Caco-2 (cell line): ENCODE measurements at regions not wholly inside any gene's neighbourhood (a gene's known extent, or its start where the extent isn't known, plus 50 kb on each side); places are given as distances from the start of the nearest gene placed in this dataset.

Experiments used
- BruUV-seq: library from RNA; stranded (reverse); fragments of 400-500 nt; replicated peaks from 2 replicates; lab custom pipeline; 2021; lab: Mats Ljungman, UMichigan
- CTCF ChIA-PET: fragments of 300-600 bp; sonication (Branson Sonifier 250); formaldehyde crosslinking; loops from one replicate; lab custom pipeline; 2022; ENCODE audit warnings: antibody characterized with exemption; lab: Charles Lee
- POLR2A ChIA-PET: fragments of 300-600 bp; sonication (Branson Sonifier 250); formaldehyde crosslinking; loops from one replicate; lab custom pipeline; 2022; ENCODE audit warnings: antibody characterized with exemption; lab: Charles Lee
- DNase-seq, 2 experiments: peaks; one replicate each; pipeline versions ENCODE4 v3.0.0 to v3.0.0-alpha.2; 2020 to 2022
- H3K27me3 ChIP-seq: replicated peaks from 2 replicates; pipeline ENCODE4 v1.6.0; 2011; ENCODE audit warnings: low read length; ENCODE audit not compliant: control insufficient read depth, insufficient read depth
- H3K36me3 ChIP-seq: 2 replicates; pipeline ENCODE4 v1.5.1; 2011; ENCODE audit warnings: low read length; ENCODE audit not compliant: control insufficient read depth, insufficient read depth
- H3K4me1 ChIP-seq: fragments of 250-450 bp; sonication (Bioruptor Pico); 2 replicates; pipeline ENCODE4 v1.5.1; 2020; ENCODE audit warnings: mild to moderate bottlenecking
- H3K4me3 ChIP-seq: 2 replicates; pipeline ENCODE4 v1.5.1; 2011; ENCODE audit warnings: low read depth, mild to moderate bottlenecking, control low read depth, low read length
- H3K9me3 ChIP-seq: fragments of 250-450 bp; sonication (Bioruptor Pico); 2 replicates; pipeline ENCODE4 v1.5.1; 2020; ENCODE audit warnings: mild to moderate bottlenecking, moderate library complexity
- H3K27ac Mint-ChIP-seq: one replicate; pipeline ENCODE4 v1.8.0; 2022; ENCODE audit warnings: mixed read lengths; ENCODE audit not compliant: unreplicated experiment
- H3K27me3 Mint-ChIP-seq: one replicate; pipeline ENCODE4 v1.8.0; 2022; ENCODE audit warnings: mixed read lengths; ENCODE audit not compliant: insufficient read depth, unreplicated experiment
- H3K36me3 Mint-ChIP-seq: one replicate; pipeline ENCODE4 v1.8.0; 2022; ENCODE audit warnings: mild to moderate bottlenecking, mixed read lengths; ENCODE audit not compliant: insufficient read depth, unreplicated experiment
- H3K4me1 Mint-ChIP-seq: one replicate; pipeline ENCODE4 v1.8.0; 2022; ENCODE audit warnings: low read depth, mixed read lengths; ENCODE audit not compliant: unreplicated experiment
- H3K4me3 Mint-ChIP-seq: one replicate; pipeline ENCODE4 v1.8.0; 2022; ENCODE audit warnings: mild to moderate bottlenecking, moderate library complexity, mixed read lengths; ENCODE audit not compliant: unreplicated experiment
- H3K9me3 Mint-ChIP-seq: one replicate; pipeline ENCODE4 v1.8.0; 2022; ENCODE audit warnings: mixed read lengths; ENCODE audit not compliant: unreplicated experiment
- CTCF ChIP-seq, 2 experiments: fragments of 200-600 bp in 1 of 2; IDR thresholded peaks; 1 replicate in 1 of 2; 2 replicates in 1 of 2; pipeline versions ENCODE4 v1.5.1 to v1.8.0; 2011 to 2022; ENCODE audit warnings: antibody characterized with exemption in 1 of 2, control low read depth in 1 of 2, inconsistent platforms in 1 of 2, low read depth in 1 of 2, low read length in 1 of 2, mild to moderate bottlenecking in 1 of 2, moderate library complexity in 1 of 2; ENCODE audit not compliant: insufficient read depth in 1 of 2, severe bottlenecking in 1 of 2, unreplicated experiment in 1 of 2
- intact Hi-C: fragments of 100-400 bp; cut with micrococcal nuclease; formaldehyde crosslinking; loops from one replicate; pipeline ENCODE4 v1.10.0; 2022; ENCODE audit not compliant: unreplicated experiment

- no TSS peak for BruUV-seq
- Histone ChIP-seq H3K9me3 (peaks cover 3% of the 10 kb centered on the region; the same call in 1 of the 2 replicates), H3K27me3 (no peaks in the 10 kb centered on the region), H3K36me3 (no peaks in the 10 kb centered on the region), H3K4me3 (no peak overlapping the region), H3K4me1 (no peaks in the 10 kb centered on the region)
- Mint-ChIP-seq H3K4me3 (no peak overlapping the region), H3K27ac (no peak overlapping the region), H3K36me3 (no peaks in the 10 kb centered on the region), H3K9me3 (no peaks in the 10 kb centered on the region), H3K4me1 (no peaks in the 10 kb centered on the region), H3K27me3 (no peaks in the 10 kb centered on the region)
- ChIA-PET CTCF (no interaction called here), POLR2A (no interaction called here)
- intact Hi-C loops, result no loop called here
- DNase-seq, result no peak
- no peak for TF ChIP-seq CTCF (IDR thresholded peaks at IDR 0.05; ENCODE audit: insufficient read depth in 1 of 2, low read depth in 1 of 2, low read length in 1 of 2, severe bottlenecking in 1 of 2, unreplicated experiment in 1 of 2)
Observed at GRCh38 chr16:52077607-52078006, 469.3 kb downstream of the TOX3 start.

DNA sequence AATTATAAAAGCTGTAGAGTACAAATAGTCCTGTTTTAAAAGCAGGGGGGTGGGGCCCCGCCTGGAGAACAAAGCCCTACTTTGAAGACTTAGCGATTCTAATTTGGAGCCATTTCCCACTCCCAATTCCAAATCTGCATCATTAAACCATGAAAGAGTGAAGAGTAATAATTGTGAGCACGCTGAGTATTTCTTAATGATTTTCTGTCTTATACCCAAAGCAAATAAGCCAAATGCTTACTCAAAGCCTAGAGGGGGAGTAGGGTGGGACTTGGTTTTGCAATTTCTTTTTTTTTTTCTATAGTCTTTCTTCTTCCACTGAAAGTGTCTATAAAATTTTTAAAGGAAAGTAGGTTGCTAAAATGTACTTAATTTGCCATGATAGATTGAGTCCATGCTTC is 470.1 kb downstream of the TOX3 start:
- no peaks in the 10 kb centered on the region for H3K36me3 Mint-ChIP-seq
- TF ChIP-seq CTCF (IDR thresholded peaks at IDR 0.05; ENCODE audit: insufficient read depth in 1 of 2, low read depth in 1 of 2, low read length in 1 of 2, severe bottlenecking in 1 of 2, unreplicated experiment in 1 of 2), result no peak

DNA sequence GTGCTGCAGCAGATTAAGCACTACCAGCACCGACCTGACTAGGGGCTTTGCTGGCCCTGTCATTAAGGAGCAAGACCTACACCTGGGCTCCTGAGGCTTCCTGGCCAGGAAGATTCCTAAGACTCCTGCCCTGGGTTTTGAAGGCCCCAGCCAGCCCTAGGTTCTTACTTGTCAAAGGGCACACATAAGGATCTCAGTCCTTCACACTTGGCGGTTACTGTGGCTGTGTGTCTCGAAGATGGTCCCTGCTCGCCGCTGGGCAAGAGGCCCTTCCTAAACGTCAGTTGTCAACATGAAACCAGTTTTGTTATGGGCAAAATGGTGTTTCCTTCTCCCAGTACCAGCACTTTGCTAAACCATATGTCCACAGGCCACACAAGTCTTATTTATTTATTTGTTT is 470.6 kb downstream of the TOX3 start:
- H3K4me1 ChIP-seq, result no peaks in the 10 kb centered on the region
- H3K27ac Mint-ChIP-seq, result no peak overlapping the region
- ChIA-PET CTCF (no interaction called here), POLR2A (no interaction called here)
- DNase-seq, result no peak
- no TSS peak for BruUV-seq
- intact Hi-C loops, result no loop called here
- no peak overlapping the region for H3K4me3 ChIP-seq
- no peak overlapping the region for H3K4me3 Mint-ChIP-seq
- no peaks in the 10 kb centered on the region for H3K36me3 Mint-ChIP-seq
- H3K36me3 ChIP-seq, result no peaks in the 10 kb centered on the region
- H3K4me1 Mint-ChIP-seq, result no peaks in the 10 kb centered on the region
- peaks cover 3% of the 10 kb centered on the region; the same call in 1 of the 2 replicates for H3K9me3 ChIP-seq
- H3K27me3 ChIP-seq, result no peaks in the 10 kb centered on the region
- no peak for TF ChIP-seq CTCF (IDR thresholded peaks at IDR 0.05; ENCODE audit: insufficient read depth in 1 of 2, low read depth in 1 of 2, low read length in 1 of 2, severe bottlenecking in 1 of 2, unreplicated experiment in 1 of 2)
- peaks cover 2% of the 10 kb centered on the region for H3K27me3 Mint-ChIP-seq
- no peaks in the 10 kb centered on the region for H3K9me3 Mint-ChIP-seq

More for the DNA sequence above, 470.1 kb downstream of the TOX3 start:
- no peak overlapping the region for H3K4me3 Mint-ChIP-seq
- H3K27me3 Mint-ChIP-seq, result peaks cover 2% of the 10 kb centered on the region
- H3K9me3 ChIP-seq, result peaks cover 3% of the 10 kb centered on the region; the same call in 1 of the 2 replicates
- H3K27me3 ChIP-seq, result no peaks in the 10 kb centered on the region
- H3K4me3 ChIP-seq, result no peak overlapping the region
- no peaks in the 10 kb centered on the region for H3K4me1 Mint-ChIP-seq
- no peaks in the 10 kb centered on the region for H3K36me3 ChIP-seq
- no peaks in the 10 kb centered on the region for H3K4me1 ChIP-seq
- no TSS peak for BruUV-seq
- no peak for DNase-seq
- ChIA-PET POLR2A (interaction anchor here (0.6 kb wide), 1 partner anchor 371 kb away, joined by 3 read pairs; no protein-coding TSS in a partner anchor), CTCF (no interaction called here)
- H3K27ac Mint-ChIP-seq, result no peak overlapping the region
- H3K9me3 Mint-ChIP-seq, result no peaks in the 10 kb centered on the region
- intact Hi-C loops, result no loop called here
